Dermis blood vessel endothelial cell (primary cell): ENCODE measurements at regions not wholly inside any gene's neighbourhood (a gene's known extent, or its start where the extent isn't known, plus 50 kb on each side); places are given as distances from the start of the nearest gene placed in this dataset.

ENCODE experiments used
- DNase-seq: peaks from one replicate; pipeline ENCODE4 v3.0.0; 2010

DNA sequence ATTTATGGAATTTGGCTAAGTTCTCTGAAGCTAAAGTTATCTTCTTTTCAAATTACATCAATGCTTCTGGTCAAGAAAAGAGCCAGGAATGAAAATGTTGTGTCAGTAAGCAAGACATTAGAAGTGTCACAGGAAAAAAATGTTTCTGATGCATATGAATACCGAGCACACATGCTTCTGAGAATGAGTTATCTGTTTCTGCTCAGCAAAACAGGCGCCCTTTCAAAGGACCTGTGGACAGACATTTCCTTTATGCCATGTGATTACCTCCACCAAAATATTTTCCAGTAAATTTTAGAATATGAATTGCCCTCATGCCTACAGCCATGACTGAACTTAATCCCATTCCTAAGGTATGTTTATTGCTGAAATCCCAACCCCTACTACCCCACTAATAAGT lies 55.4 kb upstream of the RNF180 start:
- no peak for DNase-seq

DNA sequence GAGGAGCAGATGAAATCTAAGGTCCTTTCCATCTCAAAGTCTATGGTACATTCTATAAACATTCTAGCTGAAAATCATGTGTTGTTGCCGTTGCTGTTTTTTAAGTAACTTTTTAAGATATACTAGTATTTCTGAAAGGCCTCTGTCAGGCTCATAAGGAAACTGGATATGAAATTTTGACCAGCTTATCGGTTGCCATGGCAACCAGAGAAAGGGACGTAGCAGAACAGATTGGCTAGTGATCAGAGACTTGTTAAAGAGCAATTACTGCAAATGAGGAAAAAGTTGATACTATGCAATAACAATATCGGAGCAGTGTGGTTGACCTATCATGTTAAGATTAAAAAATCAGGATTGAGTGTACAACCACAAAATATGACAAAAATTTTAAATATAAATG lies 57.0 kb upstream of the RNF180 start:
- no peak for DNase-seq

DNA sequence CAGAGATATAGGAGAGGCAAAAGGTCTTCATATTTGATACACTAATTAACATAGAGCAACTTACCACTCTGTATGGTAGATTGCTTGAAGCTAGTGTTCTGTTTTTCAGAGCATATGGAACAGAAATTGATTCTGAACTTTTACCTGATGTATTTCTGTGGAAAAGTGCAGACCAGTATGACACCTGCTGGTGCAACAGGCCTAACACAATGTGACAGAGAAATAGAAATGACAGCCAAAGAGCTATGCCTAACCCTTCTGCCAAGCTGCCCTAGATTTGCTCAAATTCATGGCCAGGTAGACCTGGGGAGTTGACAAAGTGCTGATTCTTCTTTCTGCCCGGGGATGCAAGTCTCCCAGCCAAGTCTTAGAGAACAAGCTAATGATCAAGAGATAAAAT lies 65.4 kb upstream of the RNF180 start:
- no peak for DNase-seq

DNA sequence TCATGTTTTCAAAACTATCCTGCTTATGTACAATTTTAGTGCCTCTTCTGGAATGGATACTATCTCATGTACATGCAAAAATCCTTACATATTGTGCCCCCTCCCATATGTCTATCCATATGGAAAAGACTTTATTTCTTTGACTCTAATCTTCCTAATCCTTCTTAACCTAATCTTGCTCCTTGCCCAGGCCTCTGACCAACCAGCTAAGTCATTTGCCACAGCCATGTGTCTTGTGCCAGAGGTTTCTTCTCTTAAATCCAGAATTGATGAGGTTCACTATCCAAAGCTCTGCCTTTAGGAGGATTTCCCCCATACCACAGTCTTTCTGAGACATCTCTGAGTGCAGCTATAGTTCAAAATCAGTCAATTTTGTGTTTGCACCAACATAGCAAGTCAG lies 68.9 kb upstream of the RNF180 start:
- no peak for DNase-seq

DNA sequence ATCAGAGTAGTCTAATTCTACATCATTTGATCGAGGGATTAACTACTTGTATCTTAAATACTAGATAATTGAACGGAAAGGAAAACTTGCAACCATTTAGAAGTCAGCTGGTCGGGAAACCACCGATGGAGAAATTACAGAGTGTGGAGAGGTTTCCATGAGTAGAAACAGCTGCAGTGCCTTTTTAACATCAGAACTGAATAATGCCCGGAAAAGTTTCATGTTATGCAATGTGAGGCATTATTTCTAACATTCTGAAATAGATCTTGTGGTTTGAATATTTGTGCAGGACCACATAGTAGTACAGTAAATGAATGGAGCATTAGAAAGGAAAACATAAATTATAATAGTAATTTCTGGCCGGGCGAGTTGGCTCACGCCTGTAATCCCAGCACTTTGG lies 88.1 kb upstream of the RNF180 start:
- no peak for DNase-seq

DNA sequence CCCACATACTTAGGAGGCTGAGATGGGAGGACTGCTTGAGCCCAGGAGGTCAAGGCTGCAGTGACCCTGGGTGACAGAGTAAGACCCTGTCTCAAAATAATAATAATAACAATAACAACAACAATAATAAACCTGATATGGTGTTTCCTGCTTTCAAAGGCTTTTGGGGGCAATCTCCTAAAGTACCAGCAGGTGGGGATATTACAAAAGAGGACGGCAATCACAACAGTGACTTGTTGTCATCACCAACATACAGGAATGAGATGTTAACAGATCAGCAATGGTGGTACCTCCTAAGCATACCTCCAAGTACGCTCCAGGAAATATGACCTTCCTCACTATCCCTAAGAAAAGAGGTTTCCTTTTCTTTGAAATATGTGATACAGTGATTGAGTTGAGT lies 91.1 kb upstream of the RNF180 start:
- DNase-seq = peak; percentile 56

DNA sequence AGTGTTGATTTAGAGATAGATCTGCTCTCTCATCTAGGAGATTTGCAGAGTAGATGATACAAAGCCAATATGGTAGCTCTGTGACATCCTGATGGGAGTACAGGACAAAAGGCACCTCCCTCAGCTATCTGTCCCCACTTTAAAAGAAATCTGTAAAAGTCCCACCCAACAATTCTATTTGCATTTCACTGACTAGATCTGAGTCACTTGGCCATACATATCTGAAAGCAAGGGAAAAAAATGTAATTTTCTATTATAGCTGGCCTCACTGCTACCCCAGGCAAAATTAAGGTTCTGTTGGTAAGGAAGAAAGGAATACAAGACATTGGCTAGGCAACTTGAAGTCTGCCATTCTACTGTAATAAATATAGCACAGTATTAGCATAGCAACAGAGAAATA lies 96.2 kb upstream of the RNF180 start:
- no peak for DNase-seq

DNA sequence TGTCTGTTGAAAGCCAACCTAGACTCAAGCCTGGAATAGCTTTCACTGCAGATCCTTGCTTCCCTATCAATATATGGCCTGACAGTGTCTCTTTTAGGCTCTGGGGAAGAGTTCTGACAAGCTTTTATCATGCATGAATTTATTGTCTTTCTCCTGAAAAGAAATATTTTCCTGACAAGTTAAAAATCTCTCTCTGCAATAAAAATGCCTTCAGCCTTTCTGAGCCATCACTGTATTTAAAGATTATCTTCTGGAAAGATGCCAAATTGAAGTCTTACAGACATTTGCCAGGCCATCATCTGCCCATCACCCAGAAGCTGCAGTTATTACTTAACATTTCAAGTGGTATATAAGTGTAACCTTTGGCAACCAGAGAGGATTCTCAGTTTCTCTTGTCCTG lies 88.1 kb upstream of the HTR1A start:
- no peak for DNase-seq

DNA sequence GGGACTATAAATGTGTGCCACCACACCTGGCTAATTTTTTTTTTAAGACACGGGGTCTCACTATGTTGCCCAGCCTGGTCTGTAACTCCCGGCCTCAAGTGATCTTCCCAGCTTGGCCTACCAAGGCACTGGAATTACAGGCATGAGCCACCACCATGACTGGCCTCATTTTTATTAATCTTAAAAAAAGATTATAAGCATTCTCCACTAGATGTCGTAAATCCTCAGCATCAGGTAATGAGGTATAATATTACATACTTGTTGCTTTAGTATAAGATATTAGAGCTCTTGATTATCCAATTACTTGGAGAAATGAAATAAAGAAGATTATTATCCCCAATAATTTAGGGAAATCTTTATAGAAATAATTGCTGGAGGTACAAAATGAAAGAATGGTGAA lies 78.2 kb upstream of the HTR1A start:
- DNase-seq = no peak

DNA sequence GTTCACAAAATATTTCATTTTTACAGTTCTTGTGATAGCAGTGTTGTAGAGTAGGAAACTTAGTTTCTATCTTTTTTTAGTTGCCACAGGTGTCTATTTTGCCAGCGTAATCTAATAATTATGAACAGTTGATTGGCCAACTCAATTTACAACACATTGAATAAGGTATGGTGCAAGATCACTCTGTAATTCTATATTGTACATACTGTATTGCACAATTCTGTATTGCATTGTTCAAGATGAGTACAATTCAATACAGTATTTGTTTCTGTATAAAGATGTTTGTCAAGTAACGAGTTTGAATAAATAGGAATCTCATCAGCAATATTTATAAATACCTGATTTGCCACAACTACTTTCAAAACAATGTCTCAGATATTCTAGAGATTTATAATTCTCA lies 64.2 kb upstream of the HTR1A start:
- DNase-seq = no peak

DNA sequence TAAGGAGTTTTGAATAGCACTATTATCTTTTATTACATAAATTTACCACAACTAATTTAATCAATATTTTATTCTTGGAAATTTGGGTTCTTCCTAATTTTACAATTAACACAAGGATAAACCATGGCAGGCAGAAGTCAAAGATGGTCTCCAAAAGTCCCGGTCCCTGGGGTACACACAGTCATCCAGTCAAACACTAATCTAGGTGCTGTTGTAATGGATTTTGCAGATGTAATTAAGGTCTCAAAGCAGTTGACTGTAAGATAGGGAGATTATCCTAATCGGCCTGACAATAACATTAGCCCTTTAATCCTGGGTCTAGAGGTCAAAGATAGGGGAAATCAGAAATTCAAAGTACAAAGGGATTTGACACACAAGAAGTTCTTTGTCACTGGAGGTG lies 57.5 kb upstream of the HTR1A start:
- DNase-seq = no peak

DNA sequence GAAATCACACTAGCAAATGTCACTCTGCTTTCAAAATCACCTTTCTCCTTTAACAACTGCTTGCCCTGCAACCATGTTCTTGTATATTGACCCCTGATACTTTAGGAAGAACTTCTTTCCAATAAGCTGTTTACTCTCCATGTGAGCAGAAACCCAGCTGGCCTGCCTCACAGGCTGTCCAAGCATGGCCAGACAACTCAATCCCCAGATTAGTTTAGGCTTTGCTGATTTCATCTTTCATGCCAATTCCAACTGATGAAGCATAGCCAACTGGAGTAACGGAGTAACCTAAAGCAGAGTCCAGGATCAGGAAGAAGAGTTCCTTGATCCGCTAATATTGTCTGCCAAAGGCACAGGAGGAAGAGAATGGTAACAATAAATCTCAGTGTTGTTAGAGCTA lies 56.7 kb upstream of the HTR1A start:
- no peak for DNase-seq

DNA sequence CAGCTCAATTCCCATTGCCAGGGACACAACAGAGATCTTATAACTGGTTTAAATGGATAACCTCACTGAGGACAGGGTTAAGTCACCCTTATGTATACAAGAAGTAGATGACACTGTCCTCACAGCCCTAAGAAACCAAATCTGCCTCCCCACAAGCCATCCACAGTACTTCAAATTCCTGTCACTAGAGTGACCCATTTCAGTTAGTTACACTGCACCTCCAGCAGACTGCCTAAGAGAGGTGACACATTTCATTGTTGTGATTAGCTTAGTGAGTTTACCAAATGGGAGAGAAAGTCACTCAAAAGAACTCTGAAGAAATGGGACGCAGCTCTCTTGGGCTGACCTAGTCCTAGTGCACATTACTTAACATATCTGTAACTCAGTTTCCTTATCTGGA lies 53.6 kb upstream of the HTR1A start:
- DNase-seq = no peak
